Left cardiac atrium (tissue), 4 donors: ENCODE measurements at regions not wholly inside any gene's neighbourhood (a gene's known extent, or its start where the extent isn't known, plus 50 kb on each side); places are given as distances from the start of the nearest gene placed in this dataset.
"Not testable (repeated sequence)": the region's sequence is repeated elsewhere in the genome, so short reads cannot be mapped to it uniquely, and the experiment has no call there.

Experiments used
- ATAC-seq, 2 donors: fragments of 200-7000 bp; cut with Tn5 transposase; one replicate each; pipeline ENCODE4 v1.9.1; 2020; ENCODE audit warnings: mild to moderate bottlenecking in 2 of 2, moderate library complexity in 2 of 2
- DNase-seq: peaks from one replicate; pipeline ENCODE4 v3.0.0-alpha.2; 2020
- intact Hi-C, 2 donors: fragments of 100-400 bp; cut with DNase I; formaldehyde crosslinking; loops; one replicate each; pipeline versions ENCODE4 v1.14.1 to v1.15.1; 2022 to 2023
- donor health status: DM: no; HTN: yes; CAD: no.
- donor health status: DM: no; HTN: yes; CAD: no; lungs with severe emphysema.
- donor health status: DM: yes; HTN: yes; CAD: no.
- donor health status: Dilated cardiomyopathy.

- ATAC-seq, result no peak
- intact Hi-C loops, result no loop called here
- DNase-seq, result no peak
Observed at GRCh38 chrX:63475200-63475599, 124.1 kb upstream of the SPIN4 start.

- intact Hi-C loops, result no loop called here
- no peak for DNase-seq
Observed at GRCh38 chrX:63471004-63471403, 119.9 kb upstream of the SPIN4 start.

GRCh38 chrX:63470506-63470905, 119.4 kb upstream of the SPIN4 start:
- no peak for DNase-seq
- no peak for ATAC-seq
- intact Hi-C loops, result no loop called here

More at GRCh38 chrX:63471004-63471403, 119.9 kb upstream of the SPIN4 start:
- no peak for ATAC-seq

GRCh38 chrX:63466690-63467089, 115.6 kb upstream of the SPIN4 start:
- ATAC-seq (no peak), DNase-seq (no peak)
- intact Hi-C loops, result no loop called here

GRCh38 chrX:63458981-63459380, 107.8 kb upstream of the SPIN4 start:
- no peak for ATAC-seq
- DNase-seq, result no peak
- intact Hi-C loops, result no loop called here

- no peak for ATAC-seq
- intact Hi-C loops, result no loop called here
- DNase-seq, result no peak
Observed at GRCh38 chrX:63453571-63453970, 102.4 kb upstream of the SPIN4 start.

GRCh38 chrX:63441717-63442116, 90.6 kb upstream of the SPIN4 start:
- ATAC-seq (no peak), DNase-seq (no peak)
- intact Hi-C loops, result no loop called here

GRCh38 chrX:63439580-63439979, 88.4 kb upstream of the SPIN4 start:
- ATAC-seq, result no peak
- intact Hi-C loops, result loop anchor here in 1 of 2 donors (10.0 kb wide), 1 partner anchor 65 kb away; no protein-coding TSS in a partner anchor
- DNase-seq, result no peak

- intact Hi-C loops, result loop anchor here in 1 of 2 donors (10.0 kb wide), 1 partner anchor 62 kb away; no protein-coding TSS in a partner anchor
- ATAC-seq, result no peak
Observed at GRCh38 chrX:63436865-63437264, 85.7 kb upstream of the SPIN4 start.

GRCh38 chrX:63434665-63435064, 83.5 kb upstream of the SPIN4 start:
- intact Hi-C loops, result loop anchor here in 1 of 2 donors (10.0 kb wide), 1 partner anchor 60 kb away; no protein-coding TSS in a partner anchor
- DNase-seq (no peak), ATAC-seq (no peak)

More at GRCh38 chrX:63436865-63437264, 85.7 kb upstream of the SPIN4 start:
- DNase-seq, result no peak

- no peak for ATAC-seq
- intact Hi-C loops, result loop anchor here in 1 of 2 donors (10.0 kb wide), 1 partner anchor 59 kb away; no protein-coding TSS in a partner anchor
- no peak for DNase-seq
Observed at GRCh38 chrX:63434206-63434605, 83.1 kb upstream of the SPIN4 start.

GRCh38 chrX:63430026-63430425, 78.9 kb upstream of the SPIN4 start:
- ATAC-seq (no peak), DNase-seq (no peak)
- intact Hi-C loops, result loop anchor here in 1 of 2 donors (10.0 kb wide), 1 partner anchor 55 kb away; no protein-coding TSS in a partner anchor

- DNase-seq (no peak), ATAC-seq (no peak)
- intact Hi-C loops, result no loop called here
Observed at GRCh38 chrX:63428348-63428747, 77.2 kb upstream of the SPIN4 start.

- intact Hi-C loops, result no loop called here
- ATAC-seq, result no peak
- no peak for DNase-seq
Observed at GRCh38 chrX:63426519-63426918, 75.4 kb upstream of the SPIN4 start.

GRCh38 chrX:63424063-63424462, 72.9 kb upstream of the SPIN4 start:
- intact Hi-C loops, result no loop called here
- ATAC-seq, result no peak

GRCh38 chrX:63421411-63421810, 70.3 kb upstream of the SPIN4 start:
- intact Hi-C loops, result no loop called here
- ATAC-seq, result no peak
- DNase-seq, result no peak

More at GRCh38 chrX:63424063-63424462, 72.9 kb upstream of the SPIN4 start:
- no peak for DNase-seq

GRCh38 chrX:63418211-63418610, 67.1 kb upstream of the SPIN4 start:
- no peak for ATAC-seq
- DNase-seq, result no peak
- intact Hi-C loops, result no loop called here

- no peak for ATAC-seq
- intact Hi-C loops, result no loop called here
- no peak for DNase-seq
Observed at GRCh38 chrX:63417649-63418048, 66.5 kb upstream of the SPIN4 start.

GRCh38 chrX:63409934-63410333, 58.8 kb upstream of the SPIN4 start:
- DNase-seq, ATAC-seq, intact Hi-C loops: not testable (repeated sequence)

- ATAC-seq (no peak), DNase-seq (no peak)
- intact Hi-C loops, result no loop called here
Observed at GRCh38 chrX:63408050-63408449, 56.9 kb upstream of the SPIN4 start.

- no peak for DNase-seq
- ATAC-seq, result no peak
- intact Hi-C loops, result no loop called here
Observed at GRCh38 chrX:63404332-63404731, 53.2 kb upstream of the SPIN4 start.

GRCh38 chrX:63402106-63402505, 51.0 kb upstream of the SPIN4 start:
- ATAC-seq, result no peak
- intact Hi-C loops, result no loop called here
- no peak for DNase-seq
